ENCODE measurements at regions not wholly inside any gene's neighbourhood (a gene's known extent, or its start where the extent isn't known, plus 50 kb on each side); places are given as distances from the start of the nearest gene placed in this dataset.

DNA sequence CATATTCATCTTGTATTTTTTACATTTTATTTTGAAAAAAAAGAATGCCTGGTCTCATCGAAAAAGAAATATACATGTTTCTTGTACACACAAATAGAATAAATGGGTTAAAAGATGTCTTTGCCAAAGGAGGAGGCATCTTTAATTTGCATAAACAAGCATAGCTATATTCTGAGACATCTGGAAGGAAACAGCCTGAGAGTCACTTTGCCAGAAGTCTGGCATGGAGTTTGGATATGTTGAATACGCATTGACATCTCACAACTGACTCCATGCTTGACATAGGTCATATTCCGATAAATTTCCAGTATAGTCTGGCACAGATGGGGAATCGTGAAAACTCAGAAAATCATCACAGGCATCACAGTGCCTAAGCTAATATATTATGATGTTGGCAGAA lies 1317.5 kb upstream of the CELF4 start:
- TF ChIP-seq YY1 (IDR thresholded peaks at IDR 0.05; ENCODE audit: insufficient read depth, insufficient read length): no peak
- TF ChIP-seq SUZ12 (IDR thresholded peaks at IDR 0.05; ENCODE audit: extremely low read depth, insufficient read depth, insufficient read length): no peak
- TF ChIP-seq ZNF274 (IDR thresholded peaks at IDR 0.05; ENCODE audit: low read depth, low read length): no peak
- no peaks in the 10 kb centered on the region for H3K9me3 ChIP-seq (ENCODE audit: insufficient read depth, low read length)
- no peak overlapping the region for H3K9ac ChIP-seq (ENCODE audit: insufficient read length, low read depth)
- H3K4me1 ChIP-seq (ENCODE audit: insufficient read depth, insufficient read length): no peaks in the 10 kb centered on the region
- no peaks in the 10 kb centered on the region for H3K36me3 ChIP-seq (ENCODE audit: insufficient read depth, insufficient read length, low read length)
- H3K4me3 ChIP-seq (ENCODE audit: insufficient read length, low read depth): no peak overlapping the region
- no peaks in the 10 kb centered on the region for H3K27me3 ChIP-seq (ENCODE audit: insufficient read depth, insufficient read length)
- no peak for DNase-seq (ENCODE audit: low read depth, low spot score)

DNA sequence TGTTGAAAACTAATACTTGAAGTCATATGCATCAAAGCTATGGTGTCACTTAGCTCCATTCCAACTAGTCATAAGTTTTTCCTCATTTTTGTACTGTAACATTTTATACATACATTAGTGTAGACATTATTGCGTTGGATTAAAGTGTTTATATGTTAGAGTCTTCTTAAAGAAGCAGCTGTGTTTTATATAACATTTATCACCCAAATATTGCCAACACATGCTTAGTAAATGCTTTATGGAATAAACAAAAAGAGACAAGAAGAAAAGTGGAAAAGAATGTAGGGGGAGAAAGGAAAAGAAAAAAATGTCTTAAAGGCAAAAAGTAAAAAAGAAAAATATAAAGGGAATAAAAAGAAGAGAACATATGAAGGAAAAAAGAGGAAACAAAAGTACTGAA lies 1314.3 kb upstream of the CELF4 start:
- Histone ChIP-seq H3K4me3 (ENCODE audit: insufficient read length, low read depth) (no peak overlapping the region), H3K4me1 (ENCODE audit: insufficient read depth, insufficient read length) (no peaks in the 10 kb centered on the region), H3K27me3 (ENCODE audit: insufficient read depth, insufficient read length) (no peaks in the 10 kb centered on the region), H3K9ac (ENCODE audit: insufficient read length, low read depth) (no peak overlapping the region), H3K36me3 (ENCODE audit: insufficient read depth, insufficient read length, low read length) (no peaks in the 10 kb centered on the region), H3K9me3 (ENCODE audit: insufficient read depth, low read length) (no peaks in the 10 kb centered on the region)
- no peak for DNase-seq (ENCODE audit: low read depth, low spot score)
- TF ChIP-seq SUZ12 (IDR thresholded peaks at IDR 0.05; ENCODE audit: extremely low read depth, insufficient read depth, insufficient read length) (no peak), ZNF274 (IDR thresholded peaks at IDR 0.05; ENCODE audit: low read depth, low read length) (no peak), YY1 (IDR thresholded peaks at IDR 0.05; ENCODE audit: insufficient read depth, insufficient read length) (no peak)

DNA sequence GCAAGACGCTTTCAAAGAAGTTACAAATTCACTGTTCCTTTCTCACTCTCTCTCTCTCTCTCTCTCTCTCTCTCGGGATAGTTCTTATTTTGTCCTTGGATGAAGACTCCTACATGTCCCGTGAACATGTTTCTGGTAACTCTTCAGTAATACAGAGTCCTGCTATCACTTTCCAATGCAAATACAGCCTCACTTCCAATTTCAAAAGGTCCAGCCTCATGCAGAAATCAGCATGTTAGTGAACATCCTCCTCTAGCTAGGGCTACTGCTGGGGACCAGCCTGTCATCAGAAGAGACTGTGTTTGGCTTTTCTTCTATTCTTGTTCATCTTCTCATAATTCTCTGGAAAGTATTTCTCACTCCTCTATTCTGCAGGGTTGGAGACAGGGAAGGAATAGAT lies 1306.7 kb upstream of the CELF4 start:
- Histone ChIP-seq H3K9me3 (ENCODE audit: insufficient read depth, low read length) (no peaks in the 10 kb centered on the region), H3K36me3 (ENCODE audit: insufficient read depth, insufficient read length, low read length) (no peaks in the 10 kb centered on the region), H3K4me1 (ENCODE audit: insufficient read depth, insufficient read length) (no peaks in the 10 kb centered on the region), H3K27me3 (ENCODE audit: insufficient read depth, insufficient read length) (no peaks in the 10 kb centered on the region), H3K4me3 (ENCODE audit: insufficient read length, low read depth) (no peak overlapping the region), H3K9ac (ENCODE audit: insufficient read length, low read depth) (no peak overlapping the region)
- no peak for TF ChIP-seq ZNF274 (IDR thresholded peaks at IDR 0.05; ENCODE audit: low read depth, low read length)
- no peak for TF ChIP-seq SUZ12 (IDR thresholded peaks at IDR 0.05; ENCODE audit: extremely low read depth, insufficient read depth, insufficient read length)
- no peak for TF ChIP-seq YY1 (IDR thresholded peaks at IDR 0.05; ENCODE audit: insufficient read depth, insufficient read length)
- DNase-seq (ENCODE audit: low read depth, low spot score): no peak

DNA sequence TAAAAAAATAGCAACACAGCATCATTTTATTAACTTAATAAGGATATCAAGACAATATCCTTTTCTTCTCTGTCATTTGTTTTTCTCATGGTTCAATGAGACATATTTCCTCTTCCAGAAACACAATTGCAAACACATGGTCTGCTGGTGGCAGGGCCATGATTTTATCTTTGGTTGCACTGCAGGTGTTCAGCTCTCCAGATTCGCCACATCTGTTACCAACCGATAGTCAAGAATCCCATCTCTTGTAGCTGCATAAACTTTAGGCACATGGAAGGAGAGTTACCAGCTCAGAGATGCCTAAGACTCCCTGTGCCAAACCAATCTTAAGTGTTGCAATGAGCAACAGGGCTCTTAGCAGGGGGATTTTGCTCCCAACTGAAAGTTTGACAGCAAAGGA lies 1303.2 kb upstream of the CELF4 start:
- H3K9ac ChIP-seq (ENCODE audit: insufficient read length, low read depth): no peak overlapping the region
- no peaks in the 10 kb centered on the region for H3K36me3 ChIP-seq (ENCODE audit: insufficient read depth, insufficient read length, low read length)
- TF ChIP-seq ZNF274 (IDR thresholded peaks at IDR 0.05; ENCODE audit: low read depth, low read length): no peak
- no peak for TF ChIP-seq YY1 (IDR thresholded peaks at IDR 0.05; ENCODE audit: insufficient read depth, insufficient read length)
- TF ChIP-seq SUZ12 (IDR thresholded peaks at IDR 0.05; ENCODE audit: extremely low read depth, insufficient read depth, insufficient read length): no peak
- H3K9me3 ChIP-seq (ENCODE audit: insufficient read depth, low read length): no peaks in the 10 kb centered on the region
- H3K27me3 ChIP-seq (ENCODE audit: insufficient read depth, insufficient read length): no peaks in the 10 kb centered on the region
- DNase-seq (ENCODE audit: low read depth, low spot score): no peak
- H3K4me1 ChIP-seq (ENCODE audit: insufficient read depth, insufficient read length): no peaks in the 10 kb centered on the region
- no peak overlapping the region for H3K4me3 ChIP-seq (ENCODE audit: insufficient read length, low read depth)

DNA sequence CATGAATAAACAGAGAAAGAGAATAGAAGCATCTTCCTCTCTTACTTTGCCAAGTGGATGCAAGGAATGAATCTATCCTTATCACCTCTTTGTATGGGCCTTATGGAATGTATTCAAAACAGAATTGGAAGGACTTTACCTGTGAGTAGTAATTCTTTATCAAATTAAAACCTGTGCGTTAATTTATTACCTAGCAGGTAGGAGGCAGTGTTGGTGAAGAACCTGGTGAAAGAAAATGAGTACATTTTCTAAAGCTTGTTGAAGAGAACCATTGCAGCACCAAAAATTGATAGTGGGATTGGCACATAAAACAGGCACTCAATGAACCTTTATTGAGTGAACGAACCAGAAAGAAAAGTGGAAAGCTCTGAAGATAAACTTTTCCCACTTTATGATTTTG lies 1302.1 kb upstream of the CELF4 start:
- Histone ChIP-seq H3K4me3 (ENCODE audit: insufficient read length, low read depth) (no peak overlapping the region), H3K27me3 (ENCODE audit: insufficient read depth, insufficient read length) (no peaks in the 10 kb centered on the region), H3K9me3 (ENCODE audit: insufficient read depth, low read length) (no peaks in the 10 kb centered on the region), H3K4me1 (ENCODE audit: insufficient read depth, insufficient read length) (no peaks in the 10 kb centered on the region), H3K36me3 (ENCODE audit: insufficient read depth, insufficient read length, low read length) (no peaks in the 10 kb centered on the region), H3K9ac (ENCODE audit: insufficient read length, low read depth) (no peak overlapping the region)
- TF ChIP-seq SUZ12 (IDR thresholded peaks at IDR 0.05; ENCODE audit: extremely low read depth, insufficient read depth, insufficient read length): no peak
- DNase-seq (ENCODE audit: low read depth, low spot score): no peak

DNA sequence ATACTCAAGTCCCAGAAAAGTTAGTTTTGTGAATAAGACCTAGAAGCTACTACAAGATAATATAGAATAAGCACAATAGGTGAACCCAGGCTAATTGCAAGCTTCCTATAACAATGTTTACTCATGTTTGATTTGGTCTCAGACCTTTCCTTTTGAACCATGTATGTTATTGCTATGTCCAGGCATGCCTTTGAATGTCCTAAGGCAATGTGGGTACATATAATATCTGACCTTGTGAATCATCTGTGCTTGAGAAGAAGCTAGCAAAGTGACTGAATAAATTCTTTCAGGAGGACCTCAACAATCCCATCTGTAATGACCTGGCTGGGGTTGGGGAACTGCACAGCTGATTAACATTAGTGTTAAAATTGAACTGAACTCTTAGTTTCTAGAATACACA lies 1285.9 kb upstream of the CELF4 start:
- no peaks in the 10 kb centered on the region for H3K4me1 ChIP-seq (ENCODE audit: insufficient read depth, insufficient read length)
- H3K9ac ChIP-seq (ENCODE audit: insufficient read length, low read depth): no peak overlapping the region
- DNase-seq (ENCODE audit: low read depth, low spot score): no peak
- no peak for TF ChIP-seq SUZ12 (IDR thresholded peaks at IDR 0.05; ENCODE audit: extremely low read depth, insufficient read depth, insufficient read length)
- TF ChIP-seq ZNF274 (IDR thresholded peaks at IDR 0.05; ENCODE audit: low read depth, low read length): no peak
- no peak for TF ChIP-seq YY1 (IDR thresholded peaks at IDR 0.05; ENCODE audit: insufficient read depth, insufficient read length)
- peaks cover 5% of the 10 kb centered on the region; the same call in 1 of the 2 replicates for H3K9me3 ChIP-seq (ENCODE audit: insufficient read depth, low read length)
- no peaks in the 10 kb centered on the region for H3K36me3 ChIP-seq (ENCODE audit: insufficient read depth, insufficient read length, low read length)
- no peaks in the 10 kb centered on the region for H3K27me3 ChIP-seq (ENCODE audit: insufficient read depth, insufficient read length)
- H3K4me3 ChIP-seq (ENCODE audit: insufficient read length, low read depth): no peak overlapping the region

DNA sequence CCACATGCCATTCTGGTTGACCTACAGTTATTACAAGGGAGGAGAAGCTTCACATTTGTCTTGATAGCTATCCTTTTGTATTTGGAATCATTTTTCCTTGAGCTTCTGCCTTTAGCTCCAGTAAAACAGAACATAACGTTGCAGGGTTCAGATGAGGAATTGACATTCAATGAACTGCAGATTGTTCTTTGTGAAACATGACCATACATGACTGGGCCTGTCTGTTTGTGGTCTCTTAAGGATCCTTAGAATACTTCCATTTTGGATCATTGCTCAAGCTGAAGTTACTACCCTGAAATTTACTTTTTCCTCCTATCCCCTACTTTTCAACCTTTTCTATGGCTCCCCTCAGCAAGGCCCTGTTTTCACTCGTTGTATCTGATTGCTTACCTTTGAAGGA lies 1281.7 kb upstream of the CELF4 start:
- H3K4me1 ChIP-seq (ENCODE audit: insufficient read depth, insufficient read length): no peaks in the 10 kb centered on the region
- no peak overlapping the region for H3K9ac ChIP-seq (ENCODE audit: insufficient read length, low read depth)
- H3K27me3 ChIP-seq (ENCODE audit: insufficient read depth, insufficient read length): no peaks in the 10 kb centered on the region
- H3K4me3 ChIP-seq (ENCODE audit: insufficient read length, low read depth): no peak overlapping the region
- TF ChIP-seq ZNF274 (IDR thresholded peaks at IDR 0.05; ENCODE audit: low read depth, low read length) (no peak), SUZ12 (IDR thresholded peaks at IDR 0.05; ENCODE audit: extremely low read depth, insufficient read depth, insufficient read length) (no peak), YY1 (IDR thresholded peaks at IDR 0.05; ENCODE audit: insufficient read depth, insufficient read length) (no peak)
- H3K36me3 ChIP-seq (ENCODE audit: insufficient read depth, insufficient read length, low read length): no peaks in the 10 kb centered on the region
- DNase-seq (ENCODE audit: low read depth, low spot score): no peak
- no peaks in the 10 kb centered on the region for H3K9me3 ChIP-seq (ENCODE audit: insufficient read depth, low read length)

DNA sequence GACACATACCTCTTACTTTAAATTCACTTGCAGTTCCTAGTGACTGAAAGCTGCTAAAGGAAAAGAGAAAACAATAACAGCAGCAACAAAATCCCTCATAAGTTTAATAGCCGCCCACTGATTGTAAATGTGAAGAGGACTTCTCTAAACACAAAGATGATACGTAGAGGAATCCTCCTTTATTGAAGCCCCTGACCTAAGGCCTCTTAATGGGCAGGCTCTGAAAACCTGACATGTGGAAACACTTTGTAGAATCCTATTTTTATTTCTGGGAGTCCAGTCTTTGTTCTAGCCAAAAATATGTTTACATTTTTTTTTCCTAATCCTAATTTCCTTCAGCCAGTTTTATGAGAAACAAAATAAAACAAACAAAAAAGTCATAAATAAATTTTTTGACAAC lies 1277.7 kb upstream of the CELF4 start:
- H3K9ac ChIP-seq (ENCODE audit: insufficient read length, low read depth): no peak overlapping the region
- no peaks in the 10 kb centered on the region for H3K36me3 ChIP-seq (ENCODE audit: insufficient read depth, insufficient read length, low read length)
- H3K9me3 ChIP-seq (ENCODE audit: insufficient read depth, low read length): no peaks in the 10 kb centered on the region
- H3K4me3 ChIP-seq (ENCODE audit: insufficient read length, low read depth): no peak overlapping the region
- DNase-seq (ENCODE audit: low read depth, low spot score): no peak
- no peaks in the 10 kb centered on the region for H3K27me3 ChIP-seq (ENCODE audit: insufficient read depth, insufficient read length)
- no peaks in the 10 kb centered on the region for H3K4me1 ChIP-seq (ENCODE audit: insufficient read depth, insufficient read length)
- TF ChIP-seq ZNF274 (IDR thresholded peaks at IDR 0.05; ENCODE audit: low read depth, low read length) (no peak), SUZ12 (IDR thresholded peaks at IDR 0.05; ENCODE audit: extremely low read depth, insufficient read depth, insufficient read length) (no peak), YY1 (IDR thresholded peaks at IDR 0.05; ENCODE audit: insufficient read depth, insufficient read length) (no peak)

Measured in NT2/D1 (cell line).